ENCODE measurements at regions not wholly inside any gene's neighbourhood (a gene's known extent, or its start where the extent isn't known, plus 50 kb on each side); places are given as distances from the start of the nearest gene placed in this dataset.

DNA sequence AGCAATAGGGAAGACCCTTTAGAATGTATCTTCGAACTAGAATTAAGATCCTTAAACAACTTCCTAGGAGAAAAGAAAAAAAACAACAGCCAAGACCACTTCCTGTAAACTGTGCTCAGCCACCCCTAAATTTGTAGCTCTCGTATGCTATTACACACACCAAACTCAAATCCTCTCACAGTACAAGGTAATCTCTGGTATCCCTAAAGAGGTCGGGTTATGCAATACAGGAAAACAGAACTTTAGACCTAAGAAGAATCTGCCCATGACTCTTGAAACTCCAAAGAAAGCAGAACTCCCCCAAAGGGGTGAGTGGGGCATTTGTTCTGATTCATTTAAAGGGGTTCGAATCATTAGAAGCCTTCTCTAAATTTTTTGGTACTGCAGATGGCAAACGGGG, 170.9 kb upstream of the CASK start:
- no peak for DNase-seq (ENCODE audit: low spot score)

DNA sequence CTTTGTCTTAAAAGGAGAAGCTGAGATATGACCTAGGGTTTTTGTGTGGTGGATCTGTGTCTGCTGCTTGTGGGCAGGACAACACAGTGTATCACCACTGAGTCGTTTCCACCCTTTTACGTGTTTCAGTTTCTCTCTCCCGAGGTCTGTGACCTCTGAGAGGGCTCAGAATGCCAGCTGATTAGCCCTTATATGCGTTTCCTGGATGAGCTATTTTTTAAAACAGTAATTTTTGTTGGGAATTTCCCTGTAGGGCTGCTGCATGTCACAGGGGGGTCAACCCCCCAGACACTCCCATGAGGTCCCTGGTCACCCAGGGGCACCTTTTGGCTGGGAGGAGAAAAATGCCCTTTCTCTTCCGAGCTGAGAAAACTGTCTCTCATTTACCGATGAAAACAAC, 170.4 kb upstream of the CASK start:
- DNase-seq (ENCODE audit: low spot score) = no peak

DNA sequence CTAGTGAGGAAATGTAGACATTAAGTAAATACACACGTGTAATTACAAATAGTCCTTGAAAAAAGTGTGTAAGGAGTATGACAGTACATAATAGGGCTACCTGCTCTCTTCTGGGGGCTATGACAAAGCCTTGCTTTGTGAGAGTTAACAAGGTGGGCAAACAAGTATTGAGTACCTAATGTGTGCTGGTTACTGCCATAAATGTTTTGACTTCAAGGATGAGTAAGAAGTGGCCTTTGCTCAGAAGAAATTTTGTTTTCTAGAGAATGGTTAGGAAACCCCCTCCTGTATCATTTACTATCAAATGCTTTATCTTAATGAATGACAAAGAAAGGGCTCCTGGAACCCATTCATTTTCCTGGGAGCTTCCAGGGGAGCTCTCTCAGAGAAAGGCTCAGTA, 167.0 kb upstream of the CASK start:
- DNase-seq (ENCODE audit: low spot score) = no peak

DNA sequence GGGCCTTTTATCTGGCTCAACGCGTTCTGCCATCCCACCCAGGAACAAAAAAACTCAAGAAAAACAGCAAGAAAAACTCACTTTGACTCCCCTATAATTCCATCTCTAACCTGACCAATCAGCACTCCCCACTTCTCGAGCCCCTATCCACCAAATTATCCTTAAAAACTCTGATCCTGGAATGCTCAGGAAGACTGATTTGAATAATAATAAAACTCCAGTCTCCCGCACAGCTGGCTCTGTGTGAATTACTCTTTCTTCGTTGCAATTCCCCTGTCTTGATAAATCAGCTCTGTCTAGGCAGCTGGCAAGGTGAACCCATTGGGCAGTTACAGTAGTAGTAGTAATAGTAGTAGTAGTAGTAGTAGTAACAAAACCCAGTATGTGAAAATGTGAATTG, 165.7 kb upstream of the CASK start:
- DNase-seq (ENCODE audit: low spot score) = no peak

DNA sequence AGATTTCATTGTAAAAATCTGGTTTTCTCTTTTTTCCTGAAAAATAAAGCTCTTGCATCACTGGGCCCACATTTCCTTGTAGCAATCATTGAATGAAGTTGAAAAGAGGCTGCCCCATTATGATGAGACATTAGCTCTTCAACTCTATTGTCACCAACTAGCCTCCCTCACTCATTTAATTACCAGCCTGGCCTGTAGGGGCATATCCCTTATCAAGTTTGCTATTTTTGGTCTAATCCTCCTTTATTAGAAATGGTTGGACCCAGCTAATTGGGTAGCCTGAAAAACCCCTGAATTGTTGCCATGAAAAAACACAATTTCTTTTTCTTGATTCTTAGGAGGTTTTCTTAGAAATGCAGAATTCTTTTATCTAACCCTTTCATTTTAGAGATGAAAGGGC, 164.6 kb upstream of the CASK start:
- no peak for DNase-seq (ENCODE audit: low spot score)

DNA sequence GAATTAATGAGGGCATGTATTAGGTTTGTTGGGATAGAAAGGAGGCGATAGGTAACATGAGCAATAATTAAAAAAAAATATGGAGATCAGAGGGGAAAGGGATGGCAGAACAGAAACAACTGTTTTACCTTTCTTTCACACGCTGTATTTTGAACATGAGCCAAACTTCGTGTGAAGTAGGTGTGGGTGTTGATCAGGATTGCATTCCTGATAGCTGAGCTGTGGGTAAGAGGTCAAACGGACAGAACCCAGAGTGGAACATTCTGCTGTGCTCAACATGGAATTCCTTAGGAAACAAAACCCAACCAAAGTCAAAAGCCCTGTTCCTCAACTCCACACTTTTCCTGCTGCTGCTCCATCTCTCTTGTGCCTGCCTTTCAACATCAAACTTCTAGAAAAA, 162.5 kb upstream of the CASK start:
- peak; percentile 3 for DNase-seq (ENCODE audit: low spot score)

DNA sequence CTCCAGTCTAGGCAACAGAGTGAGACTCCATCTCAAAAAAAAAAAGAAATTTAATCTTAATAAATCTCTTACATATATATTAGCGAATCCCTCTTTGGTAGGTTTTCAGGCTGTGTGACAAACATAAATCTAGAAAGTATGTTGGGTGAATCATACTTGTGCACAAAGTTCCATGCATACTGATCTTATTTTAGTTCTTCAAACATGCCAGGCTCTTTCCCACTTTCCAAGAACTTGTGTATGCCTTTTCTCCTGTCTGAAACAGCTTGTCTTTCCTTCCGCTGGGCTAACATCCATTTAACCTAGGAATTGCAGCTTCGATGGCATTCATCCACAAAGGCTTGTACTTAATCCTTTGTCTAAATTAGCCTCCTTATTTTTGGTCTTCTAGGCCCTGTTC, 156.6 kb upstream of the CASK start:
- no peak for DNase-seq (ENCODE audit: low spot score)

DNA sequence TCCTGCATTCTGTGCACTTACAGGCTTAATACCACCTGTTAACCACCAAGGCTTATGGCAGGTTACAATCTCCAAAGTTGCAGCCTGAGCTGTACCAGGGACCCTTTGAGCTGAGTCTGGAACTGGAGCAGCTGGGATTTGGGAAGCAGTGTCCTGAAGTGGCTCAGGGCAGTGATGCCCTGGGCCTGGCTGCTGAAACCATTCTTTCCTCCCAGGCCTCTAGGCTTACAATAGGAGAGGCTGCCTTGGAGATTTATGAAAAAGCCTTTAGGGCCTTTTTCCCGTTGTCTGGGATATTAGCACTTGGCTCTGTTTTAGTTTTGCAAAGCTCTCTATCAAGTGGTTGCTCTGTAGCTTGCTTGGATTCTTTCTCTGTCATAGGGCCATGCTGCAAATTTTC, 154.3 kb upstream of the CASK start:
- no peak for DNase-seq (ENCODE audit: low spot score)

DNA sequence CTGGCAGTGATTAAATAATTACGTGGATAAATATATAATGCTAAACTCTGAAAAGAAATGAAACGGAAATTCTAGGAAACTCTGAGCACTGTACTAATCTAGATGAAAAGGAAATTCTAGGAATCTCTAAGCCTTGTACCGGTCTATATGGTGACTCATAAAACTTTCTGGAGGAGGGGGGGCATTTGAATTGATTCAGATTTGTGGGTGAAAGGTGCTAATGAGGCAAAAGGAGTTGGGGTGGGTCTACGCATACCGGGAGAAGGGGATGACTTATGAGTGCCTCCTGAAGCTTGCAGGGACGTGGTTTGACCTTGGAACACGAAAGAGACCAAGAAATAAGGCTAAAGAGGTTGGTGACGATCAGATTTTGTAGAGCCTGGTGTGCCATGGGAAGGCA, 151.7 kb upstream of the CASK start:
- no peak for DNase-seq (ENCODE audit: low spot score)

DNA sequence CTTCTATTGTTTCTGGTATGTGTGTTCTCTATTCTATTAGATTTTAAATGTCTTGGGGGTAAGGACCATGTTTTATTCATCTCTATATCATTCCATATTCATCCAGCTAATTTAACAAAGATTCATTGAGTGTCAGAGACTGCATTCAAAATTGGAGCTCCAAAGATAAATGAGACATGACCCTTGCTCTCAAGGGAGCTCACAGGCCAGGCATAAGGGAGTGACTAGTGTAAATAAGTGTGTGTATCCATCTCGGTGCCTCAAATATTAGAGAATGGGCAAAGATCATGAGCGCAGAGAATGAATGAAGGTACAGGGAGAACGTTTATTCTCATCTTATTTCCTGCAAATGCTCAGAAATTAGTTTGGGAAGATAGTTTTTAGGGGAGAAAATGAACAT, 150.1 kb upstream of the CASK start:
- no peak for DNase-seq (ENCODE audit: low spot score)

DNA sequence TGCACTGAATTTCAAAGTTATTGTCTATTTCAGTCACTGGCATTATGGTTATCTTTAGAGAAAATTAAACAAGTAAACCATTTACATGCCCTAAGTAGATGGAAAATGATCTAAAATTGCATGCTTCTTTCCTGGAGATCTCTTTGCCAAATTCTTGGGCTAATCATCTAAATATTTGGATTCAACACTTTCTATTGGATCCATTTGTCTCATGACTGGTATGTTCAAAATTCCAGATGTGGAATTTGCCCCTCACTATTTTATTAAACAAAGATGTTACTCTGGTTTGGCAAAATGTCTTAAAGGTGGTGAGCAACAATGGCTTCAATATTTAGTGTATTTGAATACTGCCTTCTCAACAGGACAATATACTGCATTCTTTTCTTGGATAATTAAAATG, 147.5 kb upstream of the CASK start:
- DNase-seq (ENCODE audit: low spot score) = no peak

DNA sequence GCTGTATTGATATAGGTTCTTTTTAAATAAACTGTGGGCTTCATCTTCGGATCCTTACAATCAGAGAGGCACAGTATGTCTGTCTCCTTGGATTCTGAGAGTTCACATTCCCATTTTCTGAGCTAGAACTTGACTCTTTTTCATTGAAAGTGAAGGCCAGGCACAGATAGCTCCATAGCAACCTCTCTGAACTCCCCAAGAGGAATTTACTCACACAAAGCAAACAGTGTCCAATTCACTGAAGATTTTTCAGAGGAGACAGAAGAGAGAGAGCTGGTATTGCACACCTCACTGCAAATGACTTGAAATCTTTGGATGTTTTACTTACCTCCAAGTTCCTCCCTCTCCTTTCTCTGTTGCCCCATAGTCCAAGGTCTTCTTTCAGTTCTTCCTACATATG, 130.9 kb upstream of the CASK start:
- DNase-seq (ENCODE audit: low spot score) = no peak

DNA sequence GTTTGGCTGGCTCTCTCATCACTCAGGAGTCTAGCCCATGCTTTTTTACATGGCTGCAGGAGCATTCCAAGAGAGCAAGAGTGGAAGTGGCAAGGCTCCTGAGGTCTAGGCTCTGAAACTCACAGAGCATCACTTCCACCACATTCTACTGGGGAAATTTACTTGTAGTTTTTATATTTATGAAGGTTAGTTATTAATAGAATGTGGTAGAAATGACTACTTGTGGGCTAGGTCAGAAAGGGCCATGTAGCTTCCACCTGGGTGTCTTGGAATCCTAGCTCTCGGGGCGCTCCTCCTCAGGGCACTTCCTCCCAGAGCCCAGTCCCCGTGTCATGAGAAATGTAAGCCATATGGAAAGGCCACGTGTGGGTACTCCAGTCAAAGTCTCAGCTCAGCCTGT, 127.0 kb upstream of the CASK start:
- DNase-seq (ENCODE audit: low spot score) = no peak

DNA sequence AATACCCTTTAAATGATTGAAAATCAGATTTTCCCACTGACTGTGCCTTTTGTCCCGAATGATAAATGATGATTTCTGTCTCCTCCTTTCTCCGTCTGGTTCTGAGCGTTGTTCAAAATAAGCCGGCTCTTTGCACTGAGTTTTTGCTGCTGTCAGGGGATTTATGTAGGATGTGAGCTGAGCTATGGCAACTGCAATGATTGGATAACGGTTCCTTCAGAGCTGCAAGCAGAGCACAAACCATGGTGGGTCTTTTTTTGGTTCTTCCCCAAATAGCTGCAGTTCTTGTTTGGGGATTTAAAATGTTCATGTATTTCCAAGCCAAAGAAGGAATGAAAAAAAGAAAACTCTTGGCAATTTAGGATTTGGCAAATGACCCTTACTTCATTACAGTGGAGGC, 124.5 kb upstream of the CASK start:
- DNase-seq (ENCODE audit: low spot score) = no peak

DNA sequence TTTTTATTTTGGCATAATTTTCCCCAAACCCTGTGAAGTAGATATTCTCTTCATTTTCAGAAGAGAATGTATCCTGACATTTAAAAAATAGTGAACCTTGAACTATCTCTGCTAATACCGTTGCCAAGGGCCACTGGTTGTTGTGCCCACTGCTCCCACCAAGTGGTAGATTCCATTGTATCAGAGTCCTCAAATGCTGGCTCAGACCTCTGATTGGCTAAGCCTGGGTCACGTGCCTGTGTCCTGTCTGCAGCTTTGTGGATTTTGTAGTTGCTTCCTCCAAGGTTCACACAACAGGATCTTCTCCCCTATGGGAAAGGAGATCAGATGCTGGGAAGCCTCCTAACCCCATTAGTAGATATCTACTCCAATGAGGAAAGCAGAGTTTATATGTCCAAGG, 104.8 kb upstream of the CASK start:
- DNase-seq (ENCODE audit: low spot score) = no peak

DNA sequence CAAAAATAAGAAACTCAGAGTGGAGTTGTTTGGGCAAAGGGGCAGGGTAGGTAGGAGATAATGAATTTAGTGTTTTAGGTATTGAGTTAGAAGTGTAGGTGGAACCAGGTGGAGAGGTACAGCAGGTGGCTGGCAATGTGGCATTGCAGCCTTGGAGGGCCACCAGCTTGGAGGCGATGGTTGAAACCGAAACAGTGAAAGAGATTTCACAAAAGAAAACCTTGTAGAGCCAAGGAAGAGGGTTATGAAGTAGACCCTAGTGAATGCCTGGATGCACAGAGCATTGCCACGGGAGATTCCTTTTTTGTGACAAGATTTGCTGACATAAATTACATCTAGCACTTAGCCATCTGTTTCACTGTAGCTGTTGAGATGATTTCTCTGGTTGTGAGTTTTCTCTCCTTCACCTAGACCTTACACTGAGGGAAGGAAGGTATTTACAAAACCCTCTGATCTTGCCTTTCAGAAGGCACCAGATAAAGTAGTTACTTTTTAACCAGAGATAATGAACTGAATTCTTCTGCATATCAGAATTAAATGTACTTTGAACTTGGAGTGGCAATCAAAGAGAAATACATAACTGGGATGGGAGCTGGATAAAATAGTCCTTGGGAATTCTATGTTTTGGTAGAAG, 104.1 kb upstream of the CASK start:
- DNase-seq (ENCODE audit: low spot score) = no peak

DNA sequence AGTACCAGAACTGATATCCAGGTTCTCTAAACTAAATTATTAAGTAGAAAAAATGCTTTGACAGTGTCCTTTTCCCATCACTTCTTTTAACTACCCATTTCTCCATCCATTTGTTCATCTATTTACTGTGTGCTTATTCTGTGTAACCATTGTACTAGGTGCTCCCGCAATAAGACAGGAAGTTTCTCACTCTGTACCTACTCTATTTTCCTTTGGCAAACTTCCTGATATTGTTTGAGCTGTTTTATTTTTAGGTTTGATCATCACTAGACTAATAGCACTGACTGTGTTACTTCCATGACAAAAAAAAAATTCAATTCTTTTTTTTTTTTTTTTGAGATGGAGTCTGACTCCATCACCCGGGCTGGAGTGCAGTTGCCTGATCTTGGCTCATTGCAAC, 102.5 kb upstream of the CASK start:
- no peak for DNase-seq (ENCODE audit: low spot score)

DNA sequence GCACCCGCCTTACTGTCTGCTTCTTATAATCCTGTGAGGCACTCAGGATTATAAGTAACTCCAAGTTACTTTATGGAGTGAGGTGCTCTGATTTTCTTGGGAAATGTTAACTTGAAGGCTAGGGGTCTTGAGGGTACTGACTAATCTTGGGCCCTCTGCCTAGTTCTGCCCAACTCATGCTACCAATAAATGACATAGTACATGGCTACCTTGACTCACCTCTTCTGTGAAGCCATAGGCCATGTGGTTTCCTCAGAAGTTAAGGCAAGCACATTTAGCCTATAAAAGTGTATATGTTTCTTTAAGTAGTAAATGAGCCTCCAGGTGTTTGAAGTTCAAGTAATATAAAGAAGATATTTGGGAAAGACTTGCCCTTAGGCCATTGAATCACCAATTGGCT, 99.8 kb upstream of the CASK start:
- DNase-seq (ENCODE audit: low spot score) = no peak

DNA sequence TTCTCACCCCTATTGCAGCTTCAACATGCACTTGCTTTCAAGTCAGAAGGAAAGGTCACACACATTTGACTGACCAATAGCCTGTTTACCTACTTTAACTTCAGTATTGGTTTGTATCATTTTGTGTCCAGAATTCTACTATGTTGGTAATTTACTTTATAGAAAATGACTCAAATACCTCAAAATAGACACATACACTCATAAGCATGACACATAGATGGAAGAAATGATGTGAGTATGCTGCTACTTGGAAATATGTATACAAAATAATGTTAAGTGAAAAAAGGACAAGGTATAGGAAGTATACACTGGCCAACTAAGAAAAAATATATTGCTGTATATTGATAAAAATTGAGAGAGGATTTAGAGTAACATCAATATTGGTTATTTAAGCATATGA, 98.8 kb upstream of the CASK start:
- DNase-seq (ENCODE audit: low spot score) = no peak

DNA sequence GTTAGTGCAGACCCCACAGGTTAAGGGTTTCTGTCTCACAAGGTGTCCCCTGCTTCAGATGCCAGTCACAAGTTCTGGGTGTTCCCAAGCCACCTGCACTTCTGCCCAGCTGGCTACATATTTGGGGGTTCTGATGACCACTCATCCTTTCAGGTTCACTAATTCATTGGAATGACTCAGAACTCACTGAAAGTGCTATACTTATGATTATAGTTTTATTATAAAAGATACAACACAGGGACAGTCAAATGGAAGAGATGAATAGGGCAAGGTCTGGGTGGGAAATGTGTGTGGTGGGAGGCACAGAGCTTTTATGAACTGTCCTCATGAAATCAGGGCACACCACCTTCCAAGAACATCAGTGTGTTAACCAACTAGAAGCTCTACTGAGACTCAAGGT, 97.7 kb upstream of the CASK start:
- no peak for DNase-seq (ENCODE audit: low spot score)

DNA sequence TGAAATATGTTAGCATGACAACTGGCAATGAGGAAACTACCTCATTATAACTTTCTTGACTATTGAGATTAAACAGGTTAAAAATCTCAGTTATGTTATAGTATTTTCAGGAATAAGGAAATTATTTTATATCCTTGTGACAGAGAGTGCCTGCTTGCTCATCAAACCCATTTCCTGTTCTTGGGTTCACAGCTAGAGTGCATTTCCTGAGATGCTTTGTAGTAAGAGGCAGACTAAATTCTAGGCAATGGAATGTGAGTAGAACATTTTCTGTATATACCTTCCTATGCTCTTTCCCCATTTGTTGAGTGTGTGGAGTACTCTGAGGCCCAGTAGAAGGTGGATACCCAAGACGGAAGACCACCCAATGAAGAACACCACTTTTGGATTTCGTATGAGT, 96.9 kb upstream of the CASK start:
- no peak for DNase-seq (ENCODE audit: low spot score)

DNA sequence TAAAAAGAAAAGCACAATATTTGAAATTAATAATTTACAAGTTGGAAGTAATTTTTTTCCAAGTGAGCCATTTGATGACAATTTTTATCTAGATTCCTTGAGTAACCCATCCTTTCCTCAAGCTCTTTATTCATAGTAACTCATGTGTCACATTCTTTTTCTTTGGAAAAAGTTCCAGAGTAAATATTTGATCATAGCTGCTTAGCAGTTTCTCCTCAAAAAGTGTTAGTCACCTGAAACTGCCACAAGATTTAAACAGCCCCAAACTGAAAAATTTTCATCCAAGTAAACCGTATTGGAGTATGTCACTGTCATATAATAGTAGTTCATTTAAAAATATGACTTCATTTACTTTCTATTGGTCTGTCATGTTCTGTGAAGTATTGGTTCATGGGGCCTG, 94.6 kb upstream of the CASK start:
- no peak for DNase-seq (ENCODE audit: low spot score)

DNA sequence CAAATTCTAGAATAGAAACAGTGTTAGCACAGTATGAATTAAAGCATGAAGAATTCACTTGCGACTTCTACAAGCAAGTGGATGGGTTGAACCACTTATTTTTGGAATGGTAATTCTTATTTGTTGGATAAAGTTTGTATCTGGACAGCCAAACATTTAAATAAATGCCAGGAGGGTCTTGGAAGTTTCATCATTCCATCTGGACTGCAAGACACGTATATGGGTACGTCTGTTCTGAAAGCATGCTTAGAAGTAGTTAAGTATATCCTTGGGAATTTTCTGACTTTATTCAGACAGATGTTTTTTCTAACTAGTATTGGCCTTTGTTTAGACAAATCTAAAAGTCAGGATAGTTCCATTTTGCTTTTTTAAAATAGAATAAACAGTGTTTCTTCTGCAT, 77.5 kb upstream of the CASK start:
- DNase-seq (ENCODE audit: low spot score) = no peak

DNA sequence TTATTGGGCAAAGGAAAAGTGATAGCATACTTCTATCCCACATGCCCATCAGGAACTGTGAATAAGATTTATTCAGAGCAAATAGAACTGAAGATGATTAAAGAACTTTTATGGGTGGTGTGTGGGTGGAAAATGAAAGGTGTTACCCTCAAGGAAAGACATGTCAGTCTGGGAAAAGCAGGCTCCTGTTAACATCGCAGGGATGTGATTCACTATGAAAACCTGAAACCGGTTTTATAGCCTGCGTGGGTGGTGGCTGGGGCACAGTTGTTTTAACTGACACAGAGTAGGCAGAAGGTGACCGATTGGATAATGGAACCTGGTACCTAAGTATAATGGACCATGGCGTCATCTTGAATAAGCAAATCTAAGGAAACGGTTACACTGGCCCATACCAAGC, 61.3 kb upstream of the CASK start:
- peak; percentile 82 for DNase-seq (ENCODE audit: low spot score)

DNA sequence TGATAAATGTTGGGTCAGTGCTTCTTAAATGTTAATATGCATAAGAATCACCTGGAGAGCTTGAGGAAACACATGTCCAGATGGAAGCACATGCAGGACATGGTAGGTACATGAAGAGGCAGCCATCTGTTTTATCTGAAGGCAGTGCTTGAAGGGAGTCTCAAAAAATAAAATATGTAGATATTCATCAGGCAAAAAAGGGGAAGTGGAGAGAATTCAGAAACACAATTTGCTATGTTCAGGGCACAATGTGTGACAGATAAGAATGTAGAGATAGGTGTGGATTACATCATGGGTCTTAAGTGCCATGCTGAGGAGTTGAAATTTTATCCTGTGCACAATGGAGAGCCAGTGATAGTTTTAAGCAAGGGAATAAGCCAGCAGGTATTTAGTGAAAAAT, 59.6 kb upstream of the CASK start:
- no peak for DNase-seq (ENCODE audit: low spot score)
